GM12878 (cell line): ENCODE measurements at regions not wholly inside any gene's neighbourhood (a gene's known extent, or its start where the extent isn't known, plus 50 kb on each side); places are given as distances from the start of the nearest gene placed in this dataset.

Experiments used
- ATAC-seq: fragments of 200-7000 bp; cut with Tn5 transposase; 3 replicates; pipeline ENCODE4 v1.9.1; 2020; ENCODE audit warnings: mild to moderate bottlenecking, moderate library complexity
- BruUV-seq: library from RNA; stranded (reverse); fragments of 400-500 nt; replicated peaks from 2 replicates; lab custom pipeline; 2021; lab: Mats Ljungman, UMichigan
- CTCF ChIA-PET: fragments of 300-600 bp; sonication (Branson Sonifier 250); formaldehyde crosslinking; extraction: SDS; loops from one replicate; lab custom pipeline; 2021; ENCODE audit warnings: inconsistent platforms; lab: Yijun Ruan, JAX
- POLR2A ChIA-PET: fragments of 350-600 bp; formaldehyde crosslinking; extraction: SDS; loops from one replicate; lab custom pipeline; 2021; ENCODE audit warnings: inconsistent platforms; lab: Charles Lee
- RAD21 ChIA-PET: fragments of 300-600 bp; sonication (Branson Sonifier 250); formaldehyde crosslinking; loops from one replicate; lab custom pipeline; 2023; ENCODE audit warnings: antibody characterized with exemption; ENCODE audit not compliant: unreplicated experiment; lab: Charles Lee
- SMC1A ChIA-PET: fragments of 300-600 bp; sonication (Branson Sonifier 250); formaldehyde crosslinking; loops from one replicate; lab custom pipeline; 2023; ENCODE audit not compliant: unreplicated experiment, uncharacterized antibody; lab: Charles Lee
- DNase-seq: peaks from one replicate; pipeline ENCODE4 v3.0.0-alpha.2; 2011; ENCODE audit warnings: low read depth, low spot score
- FAIRE-seq: peaks from 3 replicates; lab custom pipeline; 2011; peaks lifted over from hg19 to GRCh38; lab: Jason Lieb, UNC
- H2AFZ ChIP-seq: 2 replicates; pipeline ENCODE4 v1.6.0; 2011; ENCODE audit warnings: low read depth, low read length, control low read depth; ENCODE audit not compliant: control insufficient read depth
- H3K27ac ChIP-seq: 2 replicates; pipeline ENCODE4 v1.5.1; 2011; ENCODE audit warnings: control low read depth; ENCODE audit not compliant: control insufficient read depth, insufficient read depth
- H3K27me3 ChIP-seq, 2 experiments: replicated peaks in 1 of 2; 2 replicates each; pipeline versions ENCODE4 v1.6.0 to v1.6.1; 2011; ENCODE audit warnings: low read length in 1 of 2; ENCODE audit not compliant: control insufficient read depth in 2 of 2, insufficient read depth in 2 of 2
- H3K36me3 ChIP-seq, 2 experiments: 2 replicates each; pipeline ENCODE4 v1.5.1; 2011; ENCODE audit warnings: low read length in 1 of 2; ENCODE audit not compliant: control insufficient read depth in 2 of 2, insufficient read depth in 2 of 2
- H3K4me1 ChIP-seq: 2 replicates; pipeline ENCODE4 v1.6.1; 2011; ENCODE audit warnings: mild to moderate bottlenecking, low read length, moderate library complexity, mixed read lengths; ENCODE audit not compliant: control insufficient read depth, insufficient read depth
- H3K4me2 ChIP-seq: 2 replicates; pipeline ENCODE4 v1.6.0; 2011; ENCODE audit warnings: control low read depth; ENCODE audit not compliant: control insufficient read depth, insufficient read depth
- H3K4me3 ChIP-seq: fragments of 200-600 bp; sonication (generic); 2 replicates; pipeline ENCODE4 v1.5.1; 2016
- H3K79me2 ChIP-seq: 2 replicates; pipeline ENCODE4 v1.6.0; 2011; ENCODE audit warnings: low read length; ENCODE audit not compliant: control insufficient read depth, insufficient read depth
- H3K9ac ChIP-seq: 2 replicates; pipeline ENCODE4 v1.8.0; 2011; ENCODE audit warnings: low read length, control low read depth, mixed read lengths; ENCODE audit not compliant: control insufficient read depth, insufficient read depth
- H3K9me3 ChIP-seq: replicated peaks from 3 replicates; pipeline ENCODE4 v1.5.1; 2011; ENCODE audit warnings: mild to moderate bottlenecking, low read length; ENCODE audit not compliant: control insufficient read depth, insufficient read depth
- H4K20me1 ChIP-seq: 2 replicates; pipeline ENCODE4 v1.6.0; 2011; ENCODE audit not compliant: control insufficient read depth, insufficient read depth
- ASH2L ChIP-seq: fragments of 300-600, 200-600 bp; sonication (generic); IDR thresholded peaks from 2 replicates; pipeline ENCODE4 v1.6.1; 2017; ENCODE audit warnings: low read depth, mild to moderate bottlenecking, borderline replicate concordance
- CEBPZ ChIP-seq: fragments of 150-350 bp; IDR thresholded peaks from 2 replicates; pipeline ENCODE4 v1.6.1; 2016; ENCODE audit warnings: low read depth, low read length
- E4F1 ChIP-seq: fragments of 450-650 bp; IDR thresholded peaks from 2 replicates; pipeline ENCODE4 v1.6.1; 2018; ENCODE audit warnings: borderline replicate concordance, mild to moderate bottlenecking; ENCODE audit not compliant: partially characterized antibody
- GATAD2B ChIP-seq: fragments of 450-650 bp; conservative IDR thresholded peaks from 2 replicates; pipeline ENCODE4 v1.6.1; 2017; ENCODE audit warnings: low read depth, mild to moderate bottlenecking, moderate library complexity
- HCFC1 ChIP-seq: fragments of 150-350 bp; IDR thresholded peaks from 2 replicates; pipeline ENCODE4 v1.6.1; 2014; ENCODE audit warnings: low read length
- IRF5 ChIP-seq: fragments of 450-650 bp; IDR thresholded peaks from 2 replicates; pipeline ENCODE4 v1.6.1; 2017; ENCODE audit warnings: borderline replicate concordance
- LARP7 ChIP-seq: fragments of 450-650 bp; IDR thresholded peaks from 2 replicates; pipeline ENCODE4 v1.6.1; 2017; ENCODE audit warnings: mild to moderate bottlenecking
- NFYB ChIP-seq: IDR thresholded peaks from 2 replicates; pipeline ENCODE4 v1.6.1; 2011; ENCODE audit warnings: low read depth, mild to moderate bottlenecking, low read length, improper control_type of control experiment, moderate library complexity; ENCODE audit not compliant: insufficient read depth
- POLR2AphosphoS2 ChIP-seq: IDR thresholded peaks from 2 replicates; pipeline ENCODE4 v1.6.1; 2011; ENCODE audit warnings: low read depth, mild to moderate bottlenecking, low read length, improper control_type of control experiment, moderate library complexity
- SIX5 ChIP-seq: IDR thresholded peaks from 2 replicates; pipeline ENCODE4 v1.6.1; 2011; ENCODE audit warnings: mild to moderate bottlenecking, low read depth, low read length, moderate library complexity; ENCODE audit not compliant: severe bottlenecking
- TAF1 ChIP-seq: IDR thresholded peaks from 2 replicates; pipeline ENCODE4 v1.6.1; 2011; ENCODE audit warnings: mild to moderate bottlenecking, low read depth, low read length, borderline replicate concordance
- TCF3 ChIP-seq: IDR thresholded peaks from 2 replicates; pipeline ENCODE4 v1.6.1; 2012; ENCODE audit warnings: low read depth, mild to moderate bottlenecking, low read length, borderline replicate concordance; ENCODE audit not compliant: insufficient read depth
- YBX1 ChIP-seq: fragments of 450-650 bp; IDR thresholded peaks from 2 replicates; pipeline ENCODE4 v1.6.1; 2016; ENCODE audit warnings: antibody characterized with exemption
- ZNF24 ChIP-seq: fragments of 450-650 bp; IDR thresholded peaks from 2 replicates; pipeline ENCODE4 v1.6.1; 2017; ENCODE audit warnings: antibody characterized with exemption, mild to moderate bottlenecking
- ZNF384 ChIP-seq: IDR thresholded peaks from 2 replicates; pipeline ENCODE4 v1.6.1; 2012; ENCODE audit warnings: low read depth, mild to moderate bottlenecking, low read length, improper control_type of control experiment, borderline replicate concordance
- ZZZ3 ChIP-seq: IDR thresholded peaks from 2 replicates; pipeline ENCODE4 v1.6.1; 2011; ENCODE audit warnings: low read depth; ENCODE audit not compliant: control insufficient read depth, insufficient read length
- WGBS: methylation state at CpG from one replicate; pipeline ENCODE4 v1.1.6; 2016; ENCODE audit warnings: low lambda C conversion rate; ENCODE audit not compliant: insufficient replicate concordance, insufficient coverage; ENCODE audit errors: missing lambda C conversion rate; 5-methylcytosine and 5-hydroxymethylcytosine counted together
- in situ Hi-C: fragments of 300-500 bp; cut with MboI; formaldehyde crosslinking; loops from 9 replicates; pipeline ENCODE4 v1.14.3; 2018; ENCODE audit warnings: mixed read lengths
- intact Hi-C: fragments of 100-400 bp; cut with micrococcal nuclease; formaldehyde crosslinking; loops from one replicate; pipeline ENCODE4 v1.14.2; 2022; ENCODE audit not compliant: unreplicated experiment

DNA sequence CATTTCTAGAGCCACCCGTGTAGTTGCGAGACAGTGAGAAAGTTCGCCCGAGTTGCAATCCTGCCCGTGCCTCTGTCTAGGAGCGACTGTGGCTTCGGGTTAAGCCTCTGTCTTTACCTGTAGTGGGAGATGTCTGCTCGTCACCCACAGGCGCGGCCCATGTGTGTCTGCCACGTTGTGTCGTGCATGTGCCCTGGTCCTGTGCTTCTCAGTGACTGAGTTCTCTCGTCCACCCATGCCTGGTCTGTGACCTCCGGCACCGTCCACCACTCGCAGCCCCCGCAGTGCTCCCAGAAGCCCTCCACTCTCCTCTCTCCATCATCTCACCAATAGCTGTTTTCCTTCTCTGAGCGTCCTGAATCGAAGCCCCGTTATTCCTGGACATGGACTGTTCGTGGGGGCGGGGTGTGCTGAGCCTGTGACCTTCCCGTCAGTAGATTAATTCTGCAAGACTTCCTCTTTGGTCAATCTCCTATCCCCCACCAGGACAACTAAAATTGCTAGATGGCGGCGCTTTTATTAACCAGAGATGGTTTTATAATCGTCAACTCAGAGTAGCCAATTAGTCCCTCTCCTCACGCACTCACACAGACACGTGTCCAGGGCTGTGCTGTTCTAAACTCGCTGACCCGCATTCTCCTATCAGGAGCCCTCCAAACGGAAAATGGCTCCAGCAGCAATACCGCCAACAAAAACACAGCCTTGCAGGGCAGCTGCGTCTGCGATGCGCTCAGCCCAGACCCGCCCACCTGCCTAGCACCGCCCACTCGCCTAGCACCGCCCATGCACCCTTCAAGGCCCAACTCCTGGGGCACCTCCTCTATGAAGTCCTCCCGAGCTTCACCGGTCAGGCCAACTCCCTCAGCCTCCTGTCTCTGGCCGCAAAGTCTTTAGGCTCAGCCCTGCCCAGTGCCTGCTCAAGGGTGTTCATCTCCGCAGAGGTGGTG, 119.4 kb downstream of the TWIST2 start (continued):
- TF ChIP-seq GATAD2B = no peak
- TF ChIP-seq YBX1 = no peak
- no peak for TF ChIP-seq ZNF384
- TF ChIP-seq NFYB = no peak

DNA sequence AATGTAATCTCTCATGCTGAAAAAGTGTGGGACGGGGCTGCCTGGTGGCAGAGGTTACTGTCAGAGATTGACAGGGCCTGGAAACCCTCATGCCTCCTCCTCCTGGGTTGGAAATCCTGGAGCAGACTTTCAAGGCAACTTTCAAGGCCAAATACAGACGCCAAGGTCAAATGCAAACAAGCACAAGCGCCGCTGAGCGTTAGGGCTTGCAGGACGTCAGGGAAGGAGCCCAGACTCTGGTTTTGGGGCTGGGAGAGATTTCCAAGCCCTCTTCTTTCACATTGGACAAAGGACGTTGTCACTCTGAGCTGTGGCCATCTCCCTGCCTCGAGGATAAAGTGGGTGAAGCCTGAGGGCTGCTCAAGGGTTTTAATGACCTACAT, 120.1 kb downstream of the TWIST2 start:
- H3K4me3 ChIP-seq = no peak overlapping the region
- ATAC-seq (no peak), DNase-seq (no peak), FAIRE-seq (no peak)
- H3K27ac ChIP-seq = no peak overlapping the region
- no peaks in the 10 kb centered on the region for H3K36me3 ChIP-seq
- H3K79me2 ChIP-seq = no peaks in the 10 kb centered on the region
- in situ Hi-C loops (no loop called here), intact Hi-C loops (no loop called here)
- H4K20me1 ChIP-seq = no peaks in the 10 kb centered on the region
- H3K4me1 ChIP-seq = no peaks in the 10 kb centered on the region
- CTCF ChIA-PET = interaction anchor here (0.7 kb wide), 1 partner anchor 12 kb away, joined by 3 read pairs; no protein-coding TSS in a partner anchor
- H3K9ac ChIP-seq = no peak overlapping the region
- WGBS = 39% methylated on average over 8 of the region's 8 CpGs
- SMC1A ChIA-PET = no interaction called here
- RAD21 ChIA-PET = no interaction called here
- H3K4me2 ChIP-seq = no peak overlapping the region
- H3K27me3 ChIP-seq = 0 out of 4 replicates have a peak, but pooled peaks cover 0 to 2% of the 10 kb centered on the region in 2 experiments
- BruUV-seq = no TSS peak
- POLR2A ChIA-PET = no interaction called here
- no peaks in the 10 kb centered on the region for H3K9me3 ChIP-seq
- no peak overlapping the region for H2AFZ ChIP-seq
- no peak for TF ChIP-seq SIX5
- TF ChIP-seq ZZZ3 = no peak
- no peak for TF ChIP-seq E4F1
- no peak for TF ChIP-seq CEBPZ
- TF ChIP-seq ASH2L = no peak
- TF ChIP-seq TCF3 = no peak
- TF ChIP-seq LARP7 = no peak
- TF ChIP-seq HCFC1 = no peak
- no peak for TF ChIP-seq IRF5
- no peak for TF ChIP-seq ZNF24
- TF ChIP-seq POLR2AphosphoS2 = no peak
- no peak for TF ChIP-seq TAF1
